B cell (primary cell): ENCODE measurements at regions not wholly inside any gene's neighbourhood (a gene's known extent, or its start where the extent isn't known, plus 50 kb on each side); places are given as distances from the start of the nearest gene placed in this dataset.

Experiments
- ATAC-seq: fragments of 200-7000 bp; cut with Tn5 transposase; one replicate; pipeline ENCODE4 v1.10.0; 2021; ENCODE audit warnings: low read depth, mild to moderate bottlenecking, moderate number of reproducible peaks, moderate library complexity
- CTCF ChIA-PET: fragments of 350-600 bp; sonication (Branson Sonifier 250); formaldehyde crosslinking; loops from one replicate; lab custom pipeline; 2021; ENCODE audit warnings: antibody characterized with exemption, inconsistent platforms; lab: Charles Lee
- POLR2A ChIA-PET: fragments of 350-600 bp; sonication (Branson Sonifier 250); formaldehyde crosslinking; loops from one replicate; lab custom pipeline; 2021; ENCODE audit warnings: antibody characterized with exemption; lab: Charles Lee
- DNase-seq: peaks from one replicate; pipeline ENCODE4 v3.0.0; 2013
- H2AFZ ChIP-seq: 2 replicates; pipeline ENCODE4 v1.6.1; 2012; ENCODE audit warnings: mild to moderate bottlenecking, low read depth, low read length; ENCODE audit not compliant: insufficient read depth, poor library complexity, severe bottlenecking
- H3K27ac ChIP-seq, 2 donors: 1 replicate in 1 of 2; 2 replicates in 1 of 2; pipeline ENCODE4 v1.5.1; 2012 to 2013; ENCODE audit warnings: low read length in 2 of 2, mild to moderate bottlenecking in 2 of 2, moderate library complexity in 1 of 2
- H3K27me3 ChIP-seq, 4 experiments: fragments of 200-600 bp in 1 of 4; sonication (generic) in 1 of 4; replicated peaks in 1 of 4; 1 replicate in 2 of 4; 2 replicates in 2 of 4; pipeline versions ENCODE4 v1.6.1 to v1.7.0; 2013 to 2016; ENCODE audit warnings: low read length in 3 of 4, mild to moderate bottlenecking in 2 of 4, mixed read lengths in 1 of 4, moderate library complexity in 1 of 4; ENCODE audit not compliant: insufficient read depth in 4 of 4, control insufficient read depth in 3 of 4; ENCODE audit errors: control extremely low read depth in 1 of 4
- H3K36me3 ChIP-seq, 2 experiments: replicated peaks in 1 of 2; 1 replicate in 1 of 2; 2 replicates in 1 of 2; pipeline versions ENCODE4 v1.6.1 to v1.7.1; 2013; ENCODE audit warnings: low read length in 1 of 2; ENCODE audit not compliant: insufficient read depth in 2 of 2, control insufficient read depth in 1 of 2; ENCODE audit errors: control extremely low read depth in 1 of 2, extremely low read depth in 1 of 2
- H3K4me1 ChIP-seq, 2 donors: fragments of 200-600 bp in 1 of 2; sonication (generic) in 1 of 2; 1 replicate in 1 of 2; 2 replicates in 1 of 2; pipeline versions ENCODE4 v1.5.1 to v1.6.1; 2013 to 2017; ENCODE audit warnings: low read length in 2 of 2; ENCODE audit not compliant: control insufficient read depth in 2 of 2, insufficient read depth in 2 of 2
- H3K4me2 ChIP-seq: replicated peaks from 2 replicates; pipeline ENCODE3; 2012; ENCODE audit warnings: mild to moderate bottlenecking, low read depth, low read length; ENCODE audit not compliant: poor library complexity, severe bottlenecking
- H3K4me3 ChIP-seq, 5 experiments: fragments of 200-600 bp in 1 of 5; sonication (generic) in 1 of 5; 1 replicate in 3 of 5; 2 replicates in 2 of 5; pipeline versions ENCODE4 v1.5.1 to v1.7.0; 2011 to 2016; ENCODE audit warnings: low read length in 4 of 5, mild to moderate bottlenecking in 4 of 5, low read depth in 2 of 5, control low read depth in 1 of 5, moderate library complexity in 1 of 5; ENCODE audit not compliant: insufficient read depth in 1 of 5; ENCODE audit errors: control extremely low read depth in 1 of 5, extremely low read depth in 1 of 5
- H3K79me2 ChIP-seq: fragments of 200-600 bp; sonication (generic); one replicate; pipeline ENCODE4 v1.6.0; 2016; ENCODE audit warnings: low read length; ENCODE audit not compliant: control insufficient read depth, insufficient read depth
- H3K9ac ChIP-seq: fragments of 200-600 bp; sonication (generic); 2 replicates; pipeline ENCODE4 v1.6.1; 2017; ENCODE audit warnings: mild to moderate bottlenecking, low read length, moderate library complexity
- H3K9me3 ChIP-seq, 3 donors: one replicate each; pipeline versions ENCODE4 v1.6.1 to v1.7.1; 2013; ENCODE audit warnings: low read length in 2 of 3; ENCODE audit not compliant: control insufficient read depth in 2 of 3, insufficient read depth in 1 of 3; ENCODE audit errors: control extremely low read depth in 1 of 3
- H4K20me1 ChIP-seq: 2 replicates; pipeline ENCODE4 v1.6.0; 2012; ENCODE audit warnings: mild to moderate bottlenecking, low read length; ENCODE audit not compliant: insufficient read depth, control insufficient read depth, poor library complexity, severe bottlenecking
- H3K27ac Mint-ChIP-seq: one replicate; pipeline ENCODE4 v1.8.0; 2021; ENCODE audit warnings: mixed read lengths
- H3K27me3 Mint-ChIP-seq: one replicate; pipeline ENCODE4 v1.8.0; 2021; ENCODE audit warnings: mixed read lengths
- H3K4me1 Mint-ChIP-seq: one replicate; pipeline ENCODE4 v1.8.0; 2021; ENCODE audit warnings: mixed read lengths
- H3K4me3 Mint-ChIP-seq: one replicate; pipeline ENCODE4 v1.8.0; 2021; ENCODE audit warnings: mixed read lengths
- H3K9me3 Mint-ChIP-seq: one replicate; pipeline ENCODE4 v1.8.0; 2022; ENCODE audit warnings: mixed read lengths; ENCODE audit not compliant: insufficient read depth
- EZH2 ChIP-seq: IDR thresholded peaks from 2 replicates; pipeline ENCODE4 v1.6.1; 2012; ENCODE audit warnings: borderline replicate concordance, low read depth, mild to moderate bottlenecking, moderate library complexity, low read length; ENCODE audit not compliant: insufficient read depth, poor library complexity, severe bottlenecking
- WGBS: methylation state at CpG from one replicate; pipeline ENCODE4 v1.1.5; 2013; ENCODE audit warnings: missing lambda C conversion rate; ENCODE audit not compliant: insufficient coverage; 5-methylcytosine and 5-hydroxymethylcytosine counted together
- intact Hi-C: fragments of 100-400 bp; cut with micrococcal nuclease; formaldehyde crosslinking; loops from one replicate; pipeline ENCODE4 v1.10.0; 2022
- TF ChIP-seq, protein P1 (sequence below): fragments of 200-600 bp; IDR thresholded peaks from one replicate; pipeline ENCODE4 v1.8.0; 2022; ENCODE audit warnings: antibody characterized with exemption, mild to moderate bottlenecking

DNA sequence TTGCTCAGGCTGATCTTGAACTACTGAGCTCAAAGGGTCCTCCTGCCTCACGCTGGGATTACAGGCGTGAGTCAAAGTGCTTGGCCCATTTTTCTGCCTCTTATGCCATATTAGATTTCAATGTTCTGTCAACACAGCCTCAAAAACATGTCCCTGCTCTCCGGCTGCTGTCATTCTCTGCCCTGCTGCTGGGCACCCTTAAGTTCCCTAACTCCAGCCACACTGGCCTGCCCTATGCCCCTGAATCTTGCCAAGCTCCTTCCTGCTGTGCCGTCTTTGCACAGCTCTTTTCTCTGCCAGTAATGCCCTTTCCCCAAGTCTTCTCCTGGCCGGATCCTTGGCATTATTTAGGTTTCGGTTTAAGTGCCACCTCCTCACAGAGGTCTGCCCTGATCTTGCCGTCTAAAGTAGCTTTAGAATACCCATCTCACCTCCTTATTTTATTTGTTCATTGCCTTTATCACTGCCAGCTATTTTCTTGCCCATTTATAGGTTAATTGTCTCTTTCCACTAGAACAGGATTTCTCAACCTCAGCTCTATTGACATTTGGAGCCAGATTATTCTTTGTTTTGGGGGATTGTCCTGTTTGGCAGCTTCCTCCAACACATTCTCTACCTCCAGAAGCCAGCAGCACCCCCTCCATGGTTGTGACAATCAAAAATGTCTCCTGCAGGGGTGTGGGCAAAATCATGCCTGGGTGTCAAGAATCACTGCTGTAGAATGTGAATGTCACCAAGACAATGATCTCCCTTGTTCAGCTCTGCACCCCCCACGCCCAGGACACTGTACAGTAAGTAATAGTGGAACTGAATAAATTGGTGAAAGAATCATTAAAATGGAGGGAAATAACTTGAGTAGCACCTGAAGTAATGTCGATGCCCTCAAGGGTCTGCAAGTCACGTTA lies 168.2 kb downstream of the CYLD start:
- no peak overlapping the region for H3K4me3 ChIP-seq
- H3K27me3 ChIP-seq, result no peaks in the 10 kb centered on the region
- 83% methylated on average over 9 of the region's 10 CpGs for WGBS
- H3K36me3 ChIP-seq, result no peaks in the 10 kb centered on the region
- CTCF ChIA-PET, result no interaction called here
- no peak overlapping the region for H3K27ac ChIP-seq
- H3K9me3 ChIP-seq, result no peaks in the 10 kb centered on the region
- H2AFZ ChIP-seq, result no peak overlapping the region
- peaks cover 14% of the 10 kb centered on the region for H3K27me3 Mint-ChIP-seq
- no peaks in the 10 kb centered on the region for H4K20me1 ChIP-seq
- H3K9ac ChIP-seq, result no peak overlapping the region
- POLR2A ChIA-PET, result no interaction called here
- no peak overlapping the region for H3K4me2 ChIP-seq
- no peaks in the 10 kb centered on the region for H3K4me1 Mint-ChIP-seq
- intact Hi-C loops, result no loop called here
- H3K9me3 Mint-ChIP-seq, result no peaks in the 10 kb centered on the region
- H3K27ac Mint-ChIP-seq, result no peak overlapping the region
- DNase-seq (no peak), ATAC-seq (no peak)
- H3K79me2 ChIP-seq, result no peaks in the 10 kb centered on the region
- TF ChIP-seq, protein P1, sequence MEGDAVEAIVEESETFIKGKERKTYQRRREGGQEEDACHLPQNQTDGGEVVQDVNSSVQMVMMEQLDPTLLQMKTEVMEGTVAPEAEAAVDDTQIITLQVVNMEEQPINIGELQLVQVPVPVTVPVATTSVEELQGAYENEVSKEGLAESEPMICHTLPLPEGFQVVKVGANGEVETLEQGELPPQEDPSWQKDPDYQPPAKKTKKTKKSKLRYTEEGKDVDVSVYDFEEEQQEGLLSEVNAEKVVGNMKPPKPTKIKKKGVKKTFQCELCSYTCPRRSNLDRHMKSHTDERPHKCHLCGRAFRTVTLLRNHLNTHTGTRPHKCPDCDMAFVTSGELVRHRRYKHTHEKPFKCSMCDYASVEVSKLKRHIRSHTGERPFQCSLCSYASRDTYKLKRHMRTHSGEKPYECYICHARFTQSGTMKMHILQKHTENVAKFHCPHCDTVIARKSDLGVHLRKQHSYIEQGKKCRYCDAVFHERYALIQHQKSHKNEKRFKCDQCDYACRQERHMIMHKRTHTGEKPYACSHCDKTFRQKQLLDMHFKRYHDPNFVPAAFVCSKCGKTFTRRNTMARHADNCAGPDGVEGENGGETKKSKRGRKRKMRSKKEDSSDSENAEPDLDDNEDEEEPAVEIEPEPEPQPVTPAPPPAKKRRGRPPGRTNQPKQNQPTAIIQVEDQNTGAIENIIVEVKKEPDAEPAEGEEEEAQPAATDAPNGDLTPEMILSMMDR, result no peak
- no peak for TF ChIP-seq EZH2
- no peaks in the 10 kb centered on the region for H3K4me1 ChIP-seq
- H3K4me3 Mint-ChIP-seq, result no peak overlapping the region

DNA sequence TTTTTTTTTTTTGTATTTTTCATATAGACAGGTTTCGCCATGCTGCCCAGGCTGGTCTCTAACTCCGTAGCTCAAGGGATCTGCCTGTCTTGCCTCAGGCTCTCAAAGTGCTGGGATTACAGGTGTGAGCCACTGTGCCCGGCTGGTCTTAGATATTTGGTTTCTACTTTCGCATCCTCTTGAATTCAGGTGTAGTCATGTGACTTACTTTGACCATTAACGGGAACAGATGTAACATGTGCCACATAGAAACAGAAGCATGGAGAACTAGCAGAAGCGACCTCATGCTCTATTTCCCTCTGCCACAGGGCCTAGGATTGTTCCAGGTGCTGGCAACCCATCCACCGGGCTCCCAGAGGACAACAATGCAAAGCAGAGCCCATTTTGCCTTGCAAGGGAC lies 166.6 kb downstream of the CYLD start:
- no peak overlapping the region for H3K4me2 ChIP-seq
- H3K27me3 ChIP-seq, result no peaks in the 10 kb centered on the region
- DNase-seq, result no peak
- H3K27ac ChIP-seq, result no peak overlapping the region
- Mint-ChIP-seq H3K9me3 (no peaks in the 10 kb centered on the region), H3K4me3 (no peak overlapping the region), H3K4me1 (no peaks in the 10 kb centered on the region), H3K27me3 (peaks cover 13% of the 10 kb centered on the region), H3K27ac (no peak overlapping the region)
- no peak overlapping the region for H3K9ac ChIP-seq
- no peaks in the 10 kb centered on the region for H3K9me3 ChIP-seq
- no peak overlapping the region for H3K4me3 ChIP-seq
- H3K79me2 ChIP-seq, result no peaks in the 10 kb centered on the region
- H2AFZ ChIP-seq, result no peak overlapping the region
- WGBS, result 89% methylated on average over 5 of the region's 7 CpGs
- ATAC-seq, result no peak
- ChIA-PET POLR2A (no interaction called here), CTCF (no interaction called here)
- H3K36me3 ChIP-seq, result no peaks in the 10 kb centered on the region
- intact Hi-C loops, result no loop called here
- no peak for TF ChIP-seq EZH2
- TF ChIP-seq, protein P1, result no peak
- H3K4me1 ChIP-seq, result no peaks in the 10 kb centered on the region
- H4K20me1 ChIP-seq, result no peaks in the 10 kb centered on the region
